GM21526 (cell line): ENCODE measurements at regions not wholly inside any gene's neighbourhood (a gene's known extent, or its start where the extent isn't known, plus 50 kb on each side); places are given as distances from the start of the nearest gene placed in this dataset.

ENCODE experiments used
- ATAC-seq: cut with Tn5 transposase; IDR thresholded peaks from one replicate; pipeline ENCODE4 v1.9.1; 2021; ENCODE audit warnings: moderate library complexity; ENCODE audit not compliant: unreplicated experiment, low FRiP score

DNA sequence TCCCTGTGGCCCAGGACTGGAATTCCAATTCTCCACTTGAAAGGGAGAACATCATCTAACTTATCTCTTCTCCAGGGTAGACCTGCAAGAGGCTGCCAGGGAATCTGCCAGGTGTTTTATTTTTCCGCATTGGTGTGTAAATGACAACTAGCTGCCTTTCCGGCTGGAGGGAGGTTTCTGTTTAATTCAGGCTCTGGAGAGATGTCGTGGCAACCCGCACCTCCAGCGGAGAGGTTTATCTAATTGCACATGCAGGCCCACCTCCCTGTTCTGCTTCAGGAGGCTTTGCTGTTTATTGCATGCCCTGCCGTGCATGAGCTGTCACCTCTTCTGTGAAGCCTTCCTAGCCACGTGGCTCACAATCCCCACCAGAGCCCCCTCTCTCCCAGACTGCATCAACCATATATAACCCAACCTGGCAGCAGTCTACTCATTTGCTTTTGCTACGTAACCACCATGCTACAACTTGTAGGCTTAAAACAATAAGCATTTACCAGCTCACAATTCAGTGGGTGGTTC lies 151.6 kb downstream of the C1orf94 start:
- no peak for ATAC-seq

DNA sequence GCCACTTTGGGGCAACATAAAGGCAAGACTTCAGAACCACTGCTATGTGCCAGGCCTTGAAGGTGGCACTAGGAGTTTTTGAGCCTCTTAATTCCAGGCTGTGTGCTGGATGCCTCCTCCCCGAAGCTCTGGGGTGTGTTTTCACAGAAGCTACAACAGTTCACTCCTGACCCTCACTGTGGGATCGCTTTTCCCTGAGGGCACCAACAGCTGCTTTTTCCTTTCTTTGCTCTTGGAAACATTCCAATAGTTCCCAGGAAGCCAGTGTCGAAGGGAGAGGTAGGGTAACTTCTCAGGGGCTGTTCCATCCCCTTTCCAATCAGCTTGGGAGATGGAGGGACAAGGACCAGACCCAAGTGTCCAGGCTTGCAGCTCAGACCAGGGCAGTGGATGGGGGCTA lies 153.4 kb downstream of the C1orf94 start:
- ATAC-seq, result no peak

- ATAC-seq, result no peak
Observed at GRCh38 chr1:34331020-34331926, 154.6 kb downstream of the C1orf94 start.

GRCh38 chr1:34332996-34333395 lies 156.3 kb downstream of the C1orf94 start:
- ATAC-seq, result no peak

DNA sequence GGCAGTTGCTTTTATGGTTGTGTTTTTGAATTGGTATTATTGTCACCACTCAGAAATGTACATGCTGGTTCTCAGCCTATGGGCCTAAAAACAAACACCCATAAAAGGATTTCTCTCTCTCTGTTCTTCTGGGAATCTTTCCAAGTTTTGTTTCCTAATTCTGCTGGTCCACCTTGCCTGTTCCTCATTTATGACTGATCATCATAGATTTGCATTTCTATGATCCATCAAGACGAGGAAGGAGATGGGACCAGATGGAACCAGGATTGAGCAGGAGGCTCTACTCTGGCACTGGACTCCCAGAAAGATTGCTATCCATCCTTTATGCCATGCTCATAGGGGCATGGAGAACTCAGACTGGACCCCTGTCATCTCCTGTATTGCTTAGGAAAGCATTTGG lies 162.2 kb downstream of the C1orf94 start:
- no peak for ATAC-seq

GRCh38 chr1:34341896-34342295 lies 165.2 kb downstream of the C1orf94 start:
- ATAC-seq, result no peak

- no peak for ATAC-seq
Observed at GRCh38 chr1:34342334-34342733, 165.6 kb downstream of the C1orf94 start.

DNA sequence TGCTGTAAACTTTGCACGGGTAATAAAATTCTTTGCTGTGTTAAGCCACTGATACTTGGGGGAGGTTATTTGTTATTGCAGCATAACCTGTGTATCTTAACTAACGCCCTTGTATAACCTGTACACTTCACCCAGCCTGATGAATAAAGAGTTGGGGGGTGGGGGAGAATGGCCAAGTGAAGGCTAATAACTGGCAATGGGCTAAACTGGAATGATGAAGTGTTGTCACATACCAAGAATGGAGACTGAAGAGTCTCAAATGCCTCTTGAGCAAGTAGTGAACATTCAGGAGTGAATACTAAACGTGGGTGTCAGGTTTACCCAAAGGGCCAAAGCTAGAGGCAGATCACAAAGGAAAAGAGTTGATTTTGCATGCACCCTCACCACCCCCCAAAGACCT lies 169.4 kb downstream of the C1orf94 start:
- no peak for ATAC-seq

GRCh38 chr1:34353409-34353808 lies 176.7 kb downstream of the C1orf94 start:
- no peak for ATAC-seq

GRCh38 chr1:34354367-34354766 lies 177.7 kb downstream of the C1orf94 start:
- ATAC-seq, result no peak

DNA sequence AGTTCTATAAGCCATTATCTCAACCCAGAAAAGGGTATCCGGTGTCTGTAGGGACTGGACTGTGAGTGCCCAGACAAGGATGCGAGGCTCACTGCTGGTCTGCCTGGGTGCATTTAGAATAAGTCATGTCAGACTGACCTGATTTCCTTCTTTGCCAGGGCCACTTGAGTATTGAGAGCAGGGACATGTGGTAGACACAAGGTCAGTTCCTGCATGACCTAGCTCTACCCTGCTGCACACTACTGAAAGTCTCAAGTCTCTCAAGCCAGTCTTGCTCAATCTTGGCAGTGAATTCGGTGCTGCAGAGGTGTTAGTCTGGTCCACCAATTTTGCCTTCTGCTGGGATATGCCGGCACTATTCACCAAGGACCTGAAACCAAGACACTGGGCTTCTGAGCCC lies 180.1 kb downstream of the C1orf94 start:
- no peak for ATAC-seq

DNA sequence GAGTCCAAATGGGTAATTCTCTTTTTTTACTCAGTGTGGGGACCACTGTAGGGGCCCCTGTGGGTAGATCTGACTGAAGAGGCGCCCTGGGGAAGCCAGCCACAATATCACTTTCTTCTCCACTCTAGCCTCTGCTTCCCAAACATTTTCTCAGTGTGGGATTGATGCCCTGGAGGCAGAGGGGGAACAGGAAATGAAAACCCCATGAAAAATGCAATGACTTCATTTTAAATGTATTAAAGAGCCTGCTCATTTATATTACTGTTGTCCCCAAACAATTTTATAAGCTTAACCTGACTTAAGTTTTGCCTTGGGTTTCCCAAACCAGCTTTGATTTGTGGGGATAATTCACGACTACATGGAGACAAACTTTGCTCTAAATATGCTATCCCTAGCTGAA lies 181.9 kb downstream of the C1orf94 start:
- ATAC-seq, result no peak

- ATAC-seq, result no peak
Observed at GRCh38 chr1:34359411-34359810, 182.7 kb downstream of the C1orf94 start.

- ATAC-seq, result no peak
Observed at GRCh38 chr1:34360574-34360973, 183.9 kb downstream of the C1orf94 start.

- no peak for ATAC-seq
Observed at GRCh38 chr1:34361121-34361520, 184.4 kb downstream of the C1orf94 start.

- ATAC-seq, result no peak
Observed at GRCh38 chr1:34361781-34362357, 185.2 kb downstream of the C1orf94 start.

GRCh38 chr1:34362949-34363348 lies 186.2 kb downstream of the C1orf94 start:
- ATAC-seq, result no peak

- ATAC-seq, result no peak
Observed at GRCh38 chr1:34363447-34363846, 186.7 kb downstream of the C1orf94 start.

GRCh38 chr1:34363915-34364314 lies 187.2 kb downstream of the C1orf94 start:
- ATAC-seq, result no peak

GRCh38 chr1:34364376-34364775 lies 187.7 kb downstream of the C1orf94 start:
- no peak for ATAC-seq

DNA sequence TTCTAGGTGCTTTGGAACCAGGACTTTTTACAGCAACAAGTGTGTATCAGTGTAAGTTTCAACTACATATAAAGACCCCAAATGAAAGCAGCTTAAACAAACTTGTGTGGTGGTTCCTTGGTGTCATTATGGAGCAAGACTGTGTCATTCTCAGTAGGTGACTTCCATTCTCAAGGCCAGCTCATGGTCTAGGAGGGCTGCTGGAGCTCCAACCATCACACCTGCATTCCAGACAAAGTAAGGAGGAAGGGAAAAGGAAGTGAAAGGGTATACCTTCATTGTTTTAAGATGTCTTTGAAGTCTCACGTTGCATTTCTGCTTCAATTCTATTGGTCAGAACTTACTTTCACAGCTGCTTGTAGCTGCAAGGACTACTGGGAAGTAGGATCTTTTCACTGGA lies 188.6 kb downstream of the C1orf94 start:
- no peak for ATAC-seq
